ENCODE measurements at regions not wholly inside any gene's neighbourhood (a gene's known extent, or its start where the extent isn't known, plus 50 kb on each side); places are given as distances from the start of the nearest gene placed in this dataset.
"Not testable (repeated sequence)": the region's sequence is repeated elsewhere in the genome, so short reads cannot be mapped to it uniquely, and the experiment has no call there.

DNA sequence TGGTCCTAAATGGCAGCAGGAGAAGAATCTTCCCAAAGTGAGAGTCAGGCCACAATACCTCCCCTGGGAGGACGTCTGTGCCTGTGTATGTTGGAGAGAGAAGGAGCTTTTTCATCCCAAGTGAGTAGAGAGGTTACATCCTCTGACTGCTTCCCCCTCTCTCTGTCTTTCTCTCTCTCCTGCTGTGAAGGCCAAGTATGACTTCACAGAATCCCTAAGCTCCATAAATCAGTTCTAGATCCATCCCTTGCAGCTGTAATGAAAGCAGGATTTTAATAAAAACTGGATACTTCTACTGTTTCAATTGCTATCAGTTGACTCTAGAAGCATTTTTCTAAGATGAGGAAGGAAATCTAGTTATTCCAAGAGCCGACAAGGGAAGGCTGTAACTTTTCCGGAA, 389.1 kb upstream of the PROK2 start:
- H3K36me3 Mint-ChIP-seq (ENCODE audit: low read depth) = no peaks in the 10 kb centered on the region
- H3K27me3 Mint-ChIP-seq = peaks cover 5% of the 10 kb centered on the region
- H3K4me3 Mint-ChIP-seq = no peak overlapping the region
- CTCF ChIA-PET = interaction anchor here (1.8 kb wide), 1 partner anchor 15 kb away, joined by 4 read pairs; no protein-coding TSS in a partner anchor
- H3K27ac Mint-ChIP-seq = no peak overlapping the region
- no peaks in the 10 kb centered on the region for H3K9me3 Mint-ChIP-seq
- POLR2A ChIA-PET = no interaction called here
- DNase-seq = no peak
- H3K4me1 Mint-ChIP-seq = peaks cover 14% of the 10 kb centered on the region

- no peaks in the 10 kb centered on the region for H3K36me3 Mint-ChIP-seq (ENCODE audit: low read depth)
- POLR2A ChIA-PET = no interaction called here
- CTCF ChIA-PET = interaction anchor here (1.8 kb wide), 1 partner anchor 25 kb away, joined by 5 read pairs; no protein-coding TSS in a partner anchor
These were observed 387.0 kb upstream of the PROK2 start for GRCh38 chr3:72171946-72172345.

DNA sequence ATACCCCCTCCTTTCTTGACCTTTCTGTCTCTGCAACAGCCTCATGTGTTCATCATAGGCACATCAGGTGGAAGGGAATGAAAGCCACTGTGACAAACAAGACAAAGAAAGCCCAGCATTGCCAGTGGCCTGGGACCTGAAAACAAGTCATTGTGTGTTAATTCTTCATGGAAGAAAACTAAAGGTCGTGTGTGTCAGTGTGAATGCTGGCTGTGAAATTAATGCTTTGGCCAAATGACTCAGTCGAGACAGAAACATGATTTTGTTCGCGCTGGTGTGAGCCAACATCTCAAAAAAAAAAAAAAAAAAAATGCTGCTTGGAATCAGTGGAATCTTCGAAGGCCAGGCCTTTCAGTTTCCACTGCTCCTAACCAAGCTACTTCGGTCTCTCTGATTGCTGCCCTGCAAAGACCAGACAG, 386.5 kb upstream of the PROK2 start:
- POLR2A ChIA-PET = no interaction called here
- Mint-ChIP-seq H3K4me3 (no peak overlapping the region), H3K27ac (no peak overlapping the region), H3K9me3 (no peaks in the 10 kb centered on the region), H3K27me3 (no peaks in the 10 kb centered on the region), H3K36me3 (ENCODE audit: low read depth) (no peaks in the 10 kb centered on the region), H3K4me1 (peaks cover under 1% of the 10 kb centered on the region)
- CTCF ChIA-PET = no interaction called here
- no peak for DNase-seq

More at GRCh38 chr3:72171946-72172345, 387.0 kb upstream of the PROK2 start:
- peaks cover 2% of the 10 kb centered on the region for H3K27me3 Mint-ChIP-seq
- DNase-seq = no peak
- H3K27ac Mint-ChIP-seq = no peak overlapping the region
- H3K9me3 Mint-ChIP-seq = no peaks in the 10 kb centered on the region
- H3K4me3 Mint-ChIP-seq = no peak overlapping the region
- H3K4me1 Mint-ChIP-seq = peaks cover 5% of the 10 kb centered on the region

GRCh38 chr3:72169561-72170472, 384.9 kb upstream of the PROK2 start:
- no peak overlapping the region for H3K27ac Mint-ChIP-seq
- H3K4me1 Mint-ChIP-seq = no peaks in the 10 kb centered on the region
- no peak overlapping the region for H3K4me3 Mint-ChIP-seq
- POLR2A ChIA-PET = no interaction called here
- no peaks in the 10 kb centered on the region for H3K9me3 Mint-ChIP-seq
- CTCF ChIA-PET = interaction anchor here (1.3 kb wide), 2 partner anchors 12 to 31 kb away, joined by 3 to 5 read pairs; no protein-coding TSS in a partner anchor
- DNase-seq = no peak
- no peaks in the 10 kb centered on the region for H3K36me3 Mint-ChIP-seq (ENCODE audit: low read depth)
- no peaks in the 10 kb centered on the region for H3K27me3 Mint-ChIP-seq

DNA sequence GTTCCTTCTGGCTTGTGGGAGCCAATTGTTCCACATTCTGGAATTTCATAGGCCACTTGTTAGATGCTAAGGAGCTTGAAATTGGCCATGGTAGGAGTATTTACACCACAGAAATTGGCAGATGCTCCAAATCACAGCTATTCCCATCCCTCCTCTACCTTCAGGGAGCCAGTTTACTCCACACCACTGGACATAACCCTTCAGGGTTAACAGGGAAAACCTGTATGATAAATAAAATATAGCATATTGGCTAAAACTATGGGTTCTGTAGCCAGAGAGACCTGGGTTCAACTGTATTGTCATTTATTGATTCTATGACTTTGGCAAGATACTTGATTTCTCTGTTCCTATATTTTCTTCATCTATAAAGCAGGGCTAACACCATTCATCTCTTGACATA, 384.2 kb upstream of the PROK2 start:
- POLR2A ChIA-PET = no interaction called here
- no peak for DNase-seq
- H3K4me3 Mint-ChIP-seq = no peak overlapping the region
- CTCF ChIA-PET = no interaction called here
- H3K27me3 Mint-ChIP-seq = no peaks in the 10 kb centered on the region
- H3K9me3 Mint-ChIP-seq = no peaks in the 10 kb centered on the region
- no peak overlapping the region for H3K27ac Mint-ChIP-seq
- H3K4me1 Mint-ChIP-seq = no peaks in the 10 kb centered on the region
- H3K36me3 Mint-ChIP-seq (ENCODE audit: low read depth) = no peaks in the 10 kb centered on the region

- no peak overlapping the region for H3K4me3 Mint-ChIP-seq
- H3K27ac Mint-ChIP-seq = no peak overlapping the region
- CTCF ChIA-PET = no interaction called here
- no peaks in the 10 kb centered on the region for H3K27me3 Mint-ChIP-seq
- POLR2A ChIA-PET = no interaction called here
- H3K9me3 Mint-ChIP-seq = no peaks in the 10 kb centered on the region
- H3K36me3 Mint-ChIP-seq (ENCODE audit: low read depth) = no peaks in the 10 kb centered on the region
- no peaks in the 10 kb centered on the region for H3K4me1 Mint-ChIP-seq
- DNase-seq = no peak
These were observed 380.9 kb upstream of the PROK2 start for GRCh38 chr3:72165808-72166207.

GRCh38 chr3:72165317-72165716, 380.4 kb upstream of the PROK2 start:
- POLR2A ChIA-PET = no interaction called here
- no peaks in the 10 kb centered on the region for H3K9me3 Mint-ChIP-seq
- H3K27me3 Mint-ChIP-seq = no peaks in the 10 kb centered on the region

GRCh38 chr3:72164635-72164978, 379.7 kb upstream of the PROK2 start:
- ChIA-PET CTCF (interaction anchor here (1.6 kb wide), 1 partner anchor 26 kb away, joined by 3 read pairs; no protein-coding TSS in a partner anchor), POLR2A (no interaction called here)
- no peaks in the 10 kb centered on the region for H3K9me3 Mint-ChIP-seq
- no peak overlapping the region for H3K27ac Mint-ChIP-seq
- H3K4me3 Mint-ChIP-seq = no peak overlapping the region
- H3K27me3 Mint-ChIP-seq = no peaks in the 10 kb centered on the region
- H3K36me3 Mint-ChIP-seq (ENCODE audit: low read depth) = no peaks in the 10 kb centered on the region
- H3K4me1 Mint-ChIP-seq = no peaks in the 10 kb centered on the region
- no peak for DNase-seq

More at GRCh38 chr3:72165317-72165716, 380.4 kb upstream of the PROK2 start:
- no peak overlapping the region for H3K4me3 Mint-ChIP-seq
- no peaks in the 10 kb centered on the region for H3K4me1 Mint-ChIP-seq
- H3K27ac Mint-ChIP-seq = no peak overlapping the region
- no peak for DNase-seq
- CTCF ChIA-PET = interaction anchor here (1.6 kb wide), 1 partner anchor 27 kb away, joined by 3 read pairs; no protein-coding TSS in a partner anchor
- H3K36me3 Mint-ChIP-seq (ENCODE audit: low read depth) = no peaks in the 10 kb centered on the region

DNA sequence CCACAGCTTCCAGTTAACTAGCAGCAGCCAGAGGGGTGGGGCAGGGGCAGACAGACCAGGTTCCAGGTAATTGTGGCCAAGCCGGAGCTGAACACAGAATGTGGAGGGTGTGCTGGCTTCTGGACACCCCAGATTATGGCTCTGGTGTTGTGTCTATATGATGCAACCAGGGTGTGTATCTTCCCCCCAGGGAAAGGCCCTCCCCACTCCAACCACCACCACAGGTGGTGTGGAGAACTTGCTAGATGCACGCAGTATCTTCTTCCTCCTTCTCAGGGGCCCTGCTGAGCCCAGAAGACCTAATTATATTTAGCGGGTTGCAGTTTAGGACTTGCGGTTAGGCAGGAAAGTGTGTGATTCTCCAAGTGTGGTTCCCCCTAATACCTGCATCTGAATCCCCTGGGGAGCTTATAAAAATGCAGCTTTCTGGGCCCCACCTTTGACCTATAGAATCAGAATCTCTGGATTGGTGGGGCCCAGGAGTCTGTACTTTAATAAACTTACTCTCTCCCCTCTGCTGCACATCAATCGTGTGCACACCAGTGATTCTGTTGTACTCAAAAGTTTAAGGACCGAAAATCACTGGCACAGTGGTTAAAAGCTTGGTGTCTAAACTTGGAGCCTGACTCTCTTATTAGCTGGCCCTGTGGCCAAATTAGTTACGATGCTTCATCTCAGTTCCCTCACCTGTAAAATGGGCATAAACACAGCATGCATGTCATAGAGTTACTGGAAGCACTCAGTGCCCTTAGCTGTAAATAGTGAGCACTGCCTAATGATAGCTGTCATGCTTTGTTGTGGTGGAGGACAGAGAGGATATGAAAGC, 379.1 kb upstream of the PROK2 start:
- ChIA-PET CTCF (interaction anchor here (1.6 kb wide), 1 partner anchor 25 kb away, joined by 3 read pairs; no protein-coding TSS in a partner anchor), POLR2A (no interaction called here)
- Mint-ChIP-seq H3K4me1 (no peaks in the 10 kb centered on the region), H3K27me3 (no peaks in the 10 kb centered on the region), H3K9me3 (no peaks in the 10 kb centered on the region), H3K4me3 (no peak overlapping the region), H3K27ac (no peak overlapping the region), H3K36me3 (ENCODE audit: low read depth) (no peaks in the 10 kb centered on the region)
- no peak for DNase-seq

DNA sequence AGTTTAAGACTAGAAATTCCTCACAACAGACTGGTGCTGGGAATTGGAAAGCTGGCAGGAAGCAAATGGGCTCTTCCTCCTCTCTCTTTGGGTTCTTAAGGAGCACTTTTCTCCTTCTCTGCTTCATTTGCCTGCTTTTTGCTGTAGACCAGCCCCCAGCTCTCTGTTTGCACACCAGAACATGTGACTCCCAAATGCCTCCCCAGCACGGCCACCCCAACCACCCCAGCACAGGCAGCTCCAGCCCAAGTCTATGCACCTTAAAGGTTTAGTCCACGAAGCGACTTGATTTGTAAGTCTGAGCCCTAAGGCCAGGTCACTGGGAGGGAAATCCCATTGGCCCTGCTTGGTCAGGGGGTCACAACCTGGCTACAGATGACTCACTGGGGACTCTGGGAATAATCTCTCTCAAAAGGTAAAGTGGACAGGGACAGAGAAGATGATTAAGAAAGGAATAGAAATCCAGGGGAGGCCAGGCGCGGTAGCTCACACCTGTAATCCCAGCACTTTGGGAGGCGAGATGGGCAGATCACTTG, 377.8 kb upstream of the PROK2 start:
- no peak overlapping the region for H3K27ac Mint-ChIP-seq
- no peak for DNase-seq
- ChIA-PET CTCF (interaction anchor here (1.0 kb wide), 1 partner anchor 11 kb away, joined by 3 read pairs; no protein-coding TSS in a partner anchor), POLR2A (no interaction called here)
- no peaks in the 10 kb centered on the region for H3K4me1 Mint-ChIP-seq
- no peaks in the 10 kb centered on the region for H3K36me3 Mint-ChIP-seq (ENCODE audit: low read depth)
- H3K27me3 Mint-ChIP-seq = no peaks in the 10 kb centered on the region
- H3K9me3 Mint-ChIP-seq = no peaks in the 10 kb centered on the region
- H3K4me3 Mint-ChIP-seq = no peak overlapping the region

GRCh38 chr3:72161881-72162595, 377.1 kb upstream of the PROK2 start:
- no peaks in the 10 kb centered on the region for H3K4me1 Mint-ChIP-seq
- H3K4me3 Mint-ChIP-seq = no peak overlapping the region
- ChIA-PET CTCF (interaction anchor here (1.0 kb wide), 1 partner anchor 11 kb away, joined by 3 read pairs; no protein-coding TSS in a partner anchor), POLR2A (no interaction called here)
- no peak overlapping the region for H3K27ac Mint-ChIP-seq
- H3K27me3 Mint-ChIP-seq = no peaks in the 10 kb centered on the region
- no peaks in the 10 kb centered on the region for H3K36me3 Mint-ChIP-seq (ENCODE audit: low read depth)
- DNase-seq = no peak
- no peaks in the 10 kb centered on the region for H3K9me3 Mint-ChIP-seq

- DNase-seq; CTCF ChIA-PET; H3K36me3 Mint-ChIP-seq (ENCODE audit: low read depth); H3K27me3 Mint-ChIP-seq; H3K9me3 Mint-ChIP-seq; H3K4me3 Mint-ChIP-seq; H3K27ac Mint-ChIP-seq; H3K4me1 Mint-ChIP-seq; POLR2A ChIA-PET: not testable (repeated sequence)
These were observed 376.3 kb upstream of the PROK2 start for GRCh38 chr3:72161285-72161684.
